ENCODE measurements at regions not wholly inside any gene's neighbourhood (a gene's known extent, or its start where the extent isn't known, plus 50 kb on each side); places are given as distances from the start of the nearest gene placed in this dataset.

GRCh38 chr2:125861461-125861860, 794.5 kb upstream of the GYPC start:
- DNase-seq (ENCODE audit: low read depth in 3 of 3): no peak

- no peak for DNase-seq (ENCODE audit: low read depth in 3 of 3)
Observed at GRCh38 chr2:125867908-125868307, 788.0 kb upstream of the GYPC start.

GRCh38 chr2:125870264-125870663, 785.7 kb upstream of the GYPC start:
- DNase-seq (ENCODE audit: low read depth in 3 of 3): no peak

- DNase-seq (ENCODE audit: low read depth in 3 of 3): no peak
Observed at GRCh38 chr2:125870746-125871145, 785.2 kb upstream of the GYPC start.

- DNase-seq (ENCODE audit: low read depth in 3 of 3): no peak
Observed at GRCh38 chr2:125874564-125874963, 781.4 kb upstream of the GYPC start.

GRCh38 chr2:125885340-125885739, 770.6 kb upstream of the GYPC start:
- no peak for DNase-seq (ENCODE audit: low read depth in 3 of 3)

GRCh38 chr2:125886153-125886552, 769.8 kb upstream of the GYPC start:
- DNase-seq (ENCODE audit: low read depth in 3 of 3): no peak

- no peak for DNase-seq (ENCODE audit: low read depth in 3 of 3)
Observed at GRCh38 chr2:125901278-125901677, 754.7 kb upstream of the GYPC start.

GRCh38 chr2:125925891-125926546, 729.9 kb upstream of the GYPC start:
- no peak for DNase-seq (ENCODE audit: low read depth in 3 of 3)

GRCh38 chr2:125935559-125935958, 720.4 kb upstream of the GYPC start:
- DNase-seq (ENCODE audit: low read depth in 3 of 3): no peak

GRCh38 chr2:125942585-125943424, 713.2 kb upstream of the GYPC start:
- no peak for DNase-seq (ENCODE audit: low read depth in 3 of 3)

GRCh38 chr2:125959047-125959446, 696.9 kb upstream of the GYPC start:
- no peak for DNase-seq (ENCODE audit: low read depth in 3 of 3)

GRCh38 chr2:125961739-125962138, 694.2 kb upstream of the GYPC start:
- no peak for DNase-seq (ENCODE audit: low read depth in 3 of 3)

- no peak for DNase-seq (ENCODE audit: low read depth in 3 of 3)
Observed at GRCh38 chr2:125979886-125980285, 676.1 kb upstream of the GYPC start.

- DNase-seq (ENCODE audit: low read depth in 3 of 3): no peak
Observed at GRCh38 chr2:125983364-125983763, 672.6 kb upstream of the GYPC start.

- no peak for DNase-seq (ENCODE audit: low read depth in 3 of 3)
Observed at GRCh38 chr2:126029316-126029715, 626.6 kb upstream of the GYPC start.

- DNase-seq (ENCODE audit: low read depth in 3 of 3): no peak
Observed at GRCh38 chr2:126038861-126039260, 617.1 kb upstream of the GYPC start.

- no peak for DNase-seq (ENCODE audit: low read depth in 3 of 3)
Observed at GRCh38 chr2:126041391-126042047, 614.4 kb upstream of the GYPC start.

GRCh38 chr2:126042089-126042488, 613.9 kb upstream of the GYPC start:
- DNase-seq (ENCODE audit: low read depth in 3 of 3): no peak

- DNase-seq (ENCODE audit: low read depth in 3 of 3): no peak
Observed at GRCh38 chr2:126048719-126049118, 607.2 kb upstream of the GYPC start.

- no peak for DNase-seq (ENCODE audit: low read depth in 3 of 3)
Observed at GRCh38 chr2:126049461-126049860, 606.5 kb upstream of the GYPC start.

- DNase-seq (ENCODE audit: low read depth in 3 of 3): no peak
Observed at GRCh38 chr2:126050991-126051736, 604.8 kb upstream of the GYPC start.
